ENCODE measurements at regions not wholly inside any gene's neighbourhood (a gene's known extent, or its start where the extent isn't known, plus 50 kb on each side); places are given as distances from the start of the nearest gene placed in this dataset.

DNA sequence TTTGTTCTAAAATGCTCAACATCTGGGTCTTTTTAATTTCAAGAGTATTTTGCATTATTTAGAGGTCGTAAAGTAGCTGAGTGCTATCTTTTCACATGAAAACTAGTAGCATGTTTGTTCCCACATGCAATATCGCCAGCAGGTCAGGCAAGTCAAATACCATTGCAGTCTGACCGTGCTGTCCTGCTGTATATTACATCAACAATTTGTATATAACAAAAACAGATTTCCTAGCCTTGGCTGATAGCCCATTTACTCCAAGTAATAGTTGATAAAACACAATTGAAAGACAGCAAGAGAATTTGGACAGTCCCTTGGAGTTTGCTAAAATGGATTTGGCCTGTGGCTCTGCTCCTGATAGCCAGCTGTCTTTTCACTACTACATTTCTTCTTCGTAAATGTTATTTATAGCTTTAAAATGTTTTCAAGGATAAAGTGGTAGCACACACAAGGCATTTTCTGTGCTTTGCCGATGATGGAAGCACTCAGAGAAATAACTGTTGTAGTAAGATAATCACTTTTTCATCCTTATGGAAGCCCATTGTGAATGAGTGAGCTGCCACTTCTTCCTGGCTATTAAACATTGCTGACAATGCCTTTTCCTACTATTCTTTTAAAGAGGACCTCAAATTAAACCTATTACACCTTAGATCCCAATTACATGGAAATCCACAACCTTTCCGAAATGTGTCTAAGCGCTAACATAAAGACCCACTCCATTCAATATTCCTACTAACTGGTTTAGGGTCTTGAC, 992.1 kb downstream of the MAT2B start:
- H3K4me1 ChIP-seq: no peaks in the 10 kb centered on the region
- no peaks in the 10 kb centered on the region for H3K27me3 ChIP-seq
- DNase-seq: no peak
- TF ChIP-seq, protein P1, sequence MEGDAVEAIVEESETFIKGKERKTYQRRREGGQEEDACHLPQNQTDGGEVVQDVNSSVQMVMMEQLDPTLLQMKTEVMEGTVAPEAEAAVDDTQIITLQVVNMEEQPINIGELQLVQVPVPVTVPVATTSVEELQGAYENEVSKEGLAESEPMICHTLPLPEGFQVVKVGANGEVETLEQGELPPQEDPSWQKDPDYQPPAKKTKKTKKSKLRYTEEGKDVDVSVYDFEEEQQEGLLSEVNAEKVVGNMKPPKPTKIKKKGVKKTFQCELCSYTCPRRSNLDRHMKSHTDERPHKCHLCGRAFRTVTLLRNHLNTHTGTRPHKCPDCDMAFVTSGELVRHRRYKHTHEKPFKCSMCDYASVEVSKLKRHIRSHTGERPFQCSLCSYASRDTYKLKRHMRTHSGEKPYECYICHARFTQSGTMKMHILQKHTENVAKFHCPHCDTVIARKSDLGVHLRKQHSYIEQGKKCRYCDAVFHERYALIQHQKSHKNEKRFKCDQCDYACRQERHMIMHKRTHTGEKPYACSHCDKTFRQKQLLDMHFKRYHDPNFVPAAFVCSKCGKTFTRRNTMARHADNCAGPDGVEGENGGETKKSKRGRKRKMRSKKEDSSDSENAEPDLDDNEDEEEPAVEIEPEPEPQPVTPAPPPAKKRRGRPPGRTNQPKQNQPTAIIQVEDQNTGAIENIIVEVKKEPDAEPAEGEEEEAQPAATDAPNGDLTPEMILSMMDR (IDR thresholded peaks at IDR 0.05): no peak
- H3K27ac ChIP-seq: no peak overlapping the region
- H3K36me3 ChIP-seq: no peaks in the 10 kb centered on the region
- H3K4me3 ChIP-seq: no peak overlapping the region
- intact Hi-C loops (cut with DNase I; ENCODE audit: low total_unique reads): no loop called here
- no peaks in the 10 kb centered on the region for H3K9me3 ChIP-seq

DNA sequence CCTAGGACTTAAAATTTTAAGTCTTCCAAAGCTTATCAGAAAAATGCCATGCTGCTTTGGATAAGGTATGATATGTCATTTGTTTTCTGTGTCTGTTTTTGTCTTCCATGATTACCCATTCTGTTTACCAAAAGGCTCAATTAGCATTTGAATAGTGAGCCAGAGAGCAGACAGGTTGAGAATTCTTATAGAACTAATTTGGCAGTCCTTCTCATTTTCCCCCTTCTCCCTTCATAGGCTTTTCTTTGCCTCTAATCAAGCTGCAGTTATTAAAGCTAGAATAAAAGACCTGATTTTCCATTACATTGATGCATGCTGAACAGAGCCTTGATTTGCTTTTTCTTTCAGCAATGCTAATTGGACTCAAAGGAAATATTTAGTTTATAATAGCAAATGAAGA, 993.0 kb downstream of the MAT2B start:
- H3K9me3 ChIP-seq: no peaks in the 10 kb centered on the region
- H3K4me3 ChIP-seq: no peak overlapping the region
- no peaks in the 10 kb centered on the region for H3K4me1 ChIP-seq
- DNase-seq: no peak
- no peak overlapping the region for H3K27ac ChIP-seq
- H3K27me3 ChIP-seq: no peaks in the 10 kb centered on the region
- no peaks in the 10 kb centered on the region for H3K36me3 ChIP-seq
- TF ChIP-seq, protein P1 (IDR thresholded peaks at IDR 0.05): no peak
- intact Hi-C loops (cut with DNase I; ENCODE audit: low total_unique reads): no loop called here

GRCh38 chr5:164500856-164501255, 995.4 kb downstream of the MAT2B start:
- no peaks in the 10 kb centered on the region for H3K36me3 ChIP-seq
- intact Hi-C loops (cut with DNase I; ENCODE audit: low total_unique reads): loop anchor here (10.0 kb wide), 1 partner anchor 936 kb away; no protein-coding TSS in a partner anchor

GRCh38 chr5:164501344-164501743, 995.9 kb downstream of the MAT2B start:
- no peak for DNase-seq
- TF ChIP-seq, protein P1 (IDR thresholded peaks at IDR 0.05): no peak
- Histone ChIP-seq H3K9me3 (no peaks in the 10 kb centered on the region), H3K27ac (no peak overlapping the region), H3K4me1 (no peaks in the 10 kb centered on the region), H3K27me3 (no peaks in the 10 kb centered on the region), H3K4me3 (no peak overlapping the region), H3K36me3 (no peaks in the 10 kb centered on the region)
- intact Hi-C loops (cut with DNase I; ENCODE audit: low total_unique reads): loop anchor here (10.0 kb wide), 1 partner anchor 937 kb away; no protein-coding TSS in a partner anchor

More at GRCh38 chr5:164500856-164501255, 995.4 kb downstream of the MAT2B start:
- H3K27me3 ChIP-seq: no peaks in the 10 kb centered on the region
- TF ChIP-seq, protein P1 (IDR thresholded peaks at IDR 0.05): no peak
- no peak for DNase-seq
- no peaks in the 10 kb centered on the region for H3K4me1 ChIP-seq
- H3K27ac ChIP-seq: no peak overlapping the region
- H3K4me3 ChIP-seq: no peak overlapping the region
- no peaks in the 10 kb centered on the region for H3K9me3 ChIP-seq

DNA sequence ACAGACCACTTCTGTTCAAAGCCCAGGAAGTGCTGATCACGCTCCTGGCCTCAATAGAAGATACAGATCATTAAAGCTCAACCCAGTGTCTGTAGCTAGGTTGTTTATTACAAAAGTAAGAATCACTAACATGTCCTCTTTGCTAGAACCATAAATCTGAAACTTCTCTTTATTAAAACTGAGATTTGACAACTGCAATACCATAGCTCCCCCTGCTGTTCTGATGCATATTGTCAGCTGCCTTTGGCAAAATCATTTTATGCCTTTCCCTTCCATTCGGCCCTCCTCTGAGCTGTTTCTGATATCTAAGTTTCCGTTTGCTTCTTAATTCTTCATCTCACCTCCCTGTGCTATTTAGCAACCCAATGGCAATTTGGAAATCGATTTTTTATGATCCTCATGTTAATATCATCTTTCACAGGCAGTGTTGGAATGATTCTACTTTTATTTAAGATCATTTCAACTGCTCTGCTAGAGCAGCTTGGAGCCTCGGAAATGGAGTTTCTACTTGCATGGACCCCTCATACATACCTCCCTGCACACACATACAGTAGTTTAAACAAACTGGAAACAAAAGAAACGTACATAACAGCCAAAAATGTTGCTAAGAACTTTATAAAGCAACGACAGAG, 998.8 kb downstream of the MAT2B start:
- Histone ChIP-seq H3K9me3 (no peaks in the 10 kb centered on the region), H3K4me1 (no peaks in the 10 kb centered on the region), H3K27ac (no peak overlapping the region), H3K36me3 (no peaks in the 10 kb centered on the region), H3K4me3 (no peak overlapping the region), H3K27me3 (no peaks in the 10 kb centered on the region)
- TF ChIP-seq, protein P1 (IDR thresholded peaks at IDR 0.05): peak; percentile 50 to 67
- intact Hi-C loops (cut with DNase I; ENCODE audit: low total_unique reads): loop anchor here (10.0 kb wide), 1 partner anchor 939 kb away; no protein-coding TSS in a partner anchor
- DNase-seq: no peak

Measured in tibial artery (tissue), 4 donors.